Pancreas (tissue), 10 donors: ENCODE measurements at regions not wholly inside any gene's neighbourhood (a gene's known extent, or its start where the extent isn't known, plus 50 kb on each side); places are given as distances from the start of the nearest gene placed in this dataset.

Source experiments
- ATAC-seq, 4 donors: fragments of 200-7000 bp; cut with Tn5 transposase; one replicate each; pipeline versions ENCODE4 v1.8.0 to v1.9.1; 2020; ENCODE audit warnings: mild to moderate bottlenecking in 4 of 4, moderate library complexity in 4 of 4
- DNase-seq, 6 donors: peaks; one replicate each; pipeline ENCODE4 v3.0.0-alpha.2; 2020
- FAIRE-seq: peaks from 2 replicates; lab custom pipeline; 2012; peaks lifted over from hg19 to GRCh38; lab: Jason Lieb, UNC
- H3K27ac ChIP-seq, 4 donors: fragments of 200-600 bp; sonication (generic); 1 replicate in 3 of 4; 2 replicates in 1 of 4; pipeline versions ENCODE4 v1.5.0 to v1.8.0; 2020
- H3K27me3 ChIP-seq, 4 donors: fragments of 200-600 bp; one replicate each; pipeline ENCODE4 v1.8.0; 2021
- H3K36me3 ChIP-seq, 3 donors: fragments of 200-600 bp; sonication (generic) in 1 of 3; one replicate each; pipeline versions ENCODE4 v1.5.0 to v1.8.0; 2020 to 2021
- H3K4me1 ChIP-seq, 3 donors: fragments of 200-600 bp; one replicate each; pipeline ENCODE4 v1.8.0; 2021
- H3K4me3 ChIP-seq, 4 donors: fragments of 200-600 bp; sonication (generic) in 2 of 4; one replicate each; pipeline versions ENCODE4 v1.5.0 to v1.8.0; 2020 to 2021
- H3K9me3 ChIP-seq, 4 donors: fragments of 200-600 bp; one replicate each; pipeline ENCODE4 v1.8.0; 2021
- WGBS, 2 donors: extraction: QIAGEN DNeasy Blood & Tissue Kit; methylation state at CpG; one replicate each; pipeline ENCODE4 v1.1.7; 2013; 5-methylcytosine and 5-hydroxymethylcytosine counted together
- intact Hi-C, 3 donors: fragments of 100-400 bp; cut with DNase I; formaldehyde crosslinking; loops; one replicate each; pipeline versions ENCODE4 v1.11.1 to v1.14.2; 2022
- TF ChIP-seq, protein P1 (sequence below), 4 donors: fragments of 200-600 bp; sonication (generic) in 3 of 4; IDR thresholded peaks; one replicate each; pipeline versions ENCODE4 v1.5.0 to v1.8.0; 2021; ENCODE audit warnings: antibody characterized with exemption in 4 of 4
- donor health status: healthy with polysubstance abuse.
- donor health status: DM: no; HTN: no; CAD: no; lungs with moderate emphysema.
- donor health status: DM: no; HTN: no; CAD: no.
- donor health status: control.
- donor health status: control.
- donor health status: Bipolar disorder and iron deficiency.
- donor health status: DM: yes; HTN: yes; CAD: no.
- donor health status: DM: no; HTN: no; CAD: no.
- donor health status: DM: no; HTN: no; CAD: no.
- donor health status: DM: yes; HTN: yes; CAD: no.

DNA sequence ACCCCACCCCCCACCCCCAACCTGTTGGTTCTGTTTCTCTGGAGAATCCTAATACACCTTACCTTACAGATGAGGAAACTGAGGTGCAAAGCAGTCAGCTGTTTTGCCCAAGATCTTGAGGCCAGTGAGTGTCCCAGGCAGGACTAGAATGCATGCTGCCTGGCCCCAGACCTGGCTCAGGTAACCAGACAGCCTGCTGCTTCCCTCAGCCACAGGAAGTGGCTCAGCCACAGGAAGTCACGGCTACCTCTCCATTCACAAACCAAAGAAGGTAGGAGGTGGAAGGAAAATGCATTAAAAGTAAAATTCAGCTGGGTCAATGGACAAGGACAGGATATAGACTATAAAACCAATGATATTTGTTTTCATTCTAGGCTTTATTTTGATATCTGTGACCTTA, 517.6 kb downstream of the CD83 start:
- ATAC-seq (no peak), DNase-seq (no peak), FAIRE-seq (no peak)
- Histone ChIP-seq H3K9me3 (no peaks in the 10 kb centered on the region), H3K4me1 (no peaks in the 10 kb centered on the region), H3K27ac (no peak overlapping the region), H3K4me3 (no peak overlapping the region), H3K27me3 (no peaks in the 10 kb centered on the region), H3K36me3 (no peaks in the 10 kb centered on the region)
- TF ChIP-seq, protein P1, sequence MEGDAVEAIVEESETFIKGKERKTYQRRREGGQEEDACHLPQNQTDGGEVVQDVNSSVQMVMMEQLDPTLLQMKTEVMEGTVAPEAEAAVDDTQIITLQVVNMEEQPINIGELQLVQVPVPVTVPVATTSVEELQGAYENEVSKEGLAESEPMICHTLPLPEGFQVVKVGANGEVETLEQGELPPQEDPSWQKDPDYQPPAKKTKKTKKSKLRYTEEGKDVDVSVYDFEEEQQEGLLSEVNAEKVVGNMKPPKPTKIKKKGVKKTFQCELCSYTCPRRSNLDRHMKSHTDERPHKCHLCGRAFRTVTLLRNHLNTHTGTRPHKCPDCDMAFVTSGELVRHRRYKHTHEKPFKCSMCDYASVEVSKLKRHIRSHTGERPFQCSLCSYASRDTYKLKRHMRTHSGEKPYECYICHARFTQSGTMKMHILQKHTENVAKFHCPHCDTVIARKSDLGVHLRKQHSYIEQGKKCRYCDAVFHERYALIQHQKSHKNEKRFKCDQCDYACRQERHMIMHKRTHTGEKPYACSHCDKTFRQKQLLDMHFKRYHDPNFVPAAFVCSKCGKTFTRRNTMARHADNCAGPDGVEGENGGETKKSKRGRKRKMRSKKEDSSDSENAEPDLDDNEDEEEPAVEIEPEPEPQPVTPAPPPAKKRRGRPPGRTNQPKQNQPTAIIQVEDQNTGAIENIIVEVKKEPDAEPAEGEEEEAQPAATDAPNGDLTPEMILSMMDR (IDR thresholded peaks at IDR 0.05): no peak
- intact Hi-C loops: no loop called here
- 0 to 2% methylated on average over 1 of the region's 1 CpG for WGBS, 2 donors

DNA sequence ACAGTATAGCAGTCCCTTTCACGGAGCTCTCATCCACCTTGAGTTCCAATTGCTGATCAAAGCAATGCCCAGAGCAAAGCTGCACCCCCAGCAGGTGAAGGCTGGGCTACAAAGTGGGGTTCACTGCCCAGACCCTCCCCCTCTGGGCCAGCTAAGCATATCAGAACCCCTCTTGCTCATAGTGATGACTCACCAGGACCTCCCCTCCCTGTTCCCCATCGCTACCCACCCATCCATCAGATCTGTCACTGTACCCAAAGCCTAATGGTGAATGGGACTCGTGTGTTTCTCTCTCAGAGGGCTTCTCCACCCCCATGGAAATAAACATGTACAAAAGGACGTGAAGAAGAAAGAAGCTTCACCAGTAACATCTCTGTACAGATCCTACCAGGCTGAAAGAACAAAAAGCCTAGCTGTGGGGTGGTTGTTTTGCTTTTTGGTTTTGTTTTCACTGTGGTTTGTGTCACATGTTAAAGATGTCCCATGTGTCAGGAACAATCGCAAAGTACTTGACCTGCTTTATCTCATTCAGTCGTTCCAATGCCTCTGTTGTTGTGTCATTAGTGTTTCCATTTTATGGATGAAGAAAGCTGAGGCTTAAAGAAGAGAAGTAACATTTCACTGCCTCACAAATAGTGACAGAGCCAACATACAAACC, 518.5 kb downstream of the CD83 start:
- Histone ChIP-seq H3K27me3 (no peaks in the 10 kb centered on the region), H3K36me3 (no peaks in the 10 kb centered on the region), H3K4me1 (no peaks in the 10 kb centered on the region), H3K4me3 (no peak overlapping the region), H3K9me3 (no peaks in the 10 kb centered on the region), H3K27ac (no peak overlapping the region)
- DNase-seq: no peak
- TF ChIP-seq, protein P1 (IDR thresholded peaks at IDR 0.05): no peak
- intact Hi-C loops: no loop called here
- no peak for FAIRE-seq
- 59 to 62% methylated on average over 6 of the region's 6 CpGs for WGBS, 2 donors
- no peak for ATAC-seq

DNA sequence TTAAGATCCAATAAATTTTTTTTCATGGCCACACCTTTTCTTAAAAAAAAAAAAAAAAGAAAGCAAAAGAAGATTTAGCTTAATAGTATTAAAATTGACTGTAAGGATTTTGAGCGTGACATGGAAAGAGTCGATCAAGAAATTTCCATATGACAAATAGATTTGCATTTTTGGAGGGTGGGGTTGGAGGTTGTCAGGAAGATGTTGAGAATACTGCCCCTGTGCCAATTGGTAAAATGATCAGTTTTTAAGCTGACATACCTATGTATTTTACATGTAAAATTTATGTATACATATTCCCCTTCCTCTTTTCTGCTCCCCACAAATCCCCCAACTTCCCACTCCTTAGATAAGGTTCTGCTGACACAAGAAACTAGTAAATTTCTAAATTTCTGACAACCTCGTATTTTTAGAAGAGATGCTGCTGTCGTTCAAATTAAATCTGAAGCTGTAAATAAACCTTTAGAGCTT, 520.9 kb downstream of the CD83 start:
- WGBS, 2 donors: 45 to 47% methylated on average over 4 of the region's 4 CpGs
- no peaks in the 10 kb centered on the region for H3K4me1 ChIP-seq
- H3K27ac ChIP-seq: no peak overlapping the region

DNA sequence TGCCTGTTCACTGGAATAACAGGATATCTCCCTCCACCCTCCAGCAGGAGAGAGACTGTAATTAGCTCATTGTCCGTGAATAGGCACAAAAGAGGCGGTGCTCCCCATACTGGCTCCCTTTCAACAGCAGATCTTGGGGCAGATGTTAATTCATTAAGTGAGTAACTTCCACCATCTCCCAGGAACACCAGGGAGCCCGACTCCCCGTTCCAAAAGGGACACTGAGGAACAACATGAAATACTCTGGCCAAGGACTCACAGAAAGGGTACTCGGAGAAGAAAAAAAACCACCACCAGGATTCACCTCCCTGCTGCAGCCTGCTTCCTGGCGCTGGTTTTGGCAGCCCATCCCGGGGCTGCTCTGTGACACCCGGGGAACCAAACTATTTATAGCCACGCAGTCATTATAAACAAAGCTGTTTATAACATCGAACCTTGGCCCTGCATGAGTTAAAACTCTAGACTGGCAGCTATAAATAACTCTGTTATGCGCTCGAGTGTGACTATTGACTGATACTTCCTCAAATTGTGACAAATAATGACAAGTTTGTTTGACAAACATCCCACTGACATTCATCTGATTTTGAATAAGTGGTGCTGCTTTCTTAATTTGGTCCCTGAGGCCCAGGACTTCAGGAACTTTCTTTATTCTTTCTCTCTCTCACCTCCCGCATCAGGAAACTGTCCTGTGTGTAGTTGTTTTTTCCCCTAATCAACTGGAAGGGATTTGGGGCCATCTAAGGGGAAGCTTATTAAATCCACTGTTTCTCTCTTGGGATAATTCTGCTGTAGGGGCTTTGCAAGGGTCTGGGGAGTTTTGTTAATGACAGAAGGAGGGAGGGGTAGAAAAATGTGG, 521.6 kb downstream of the CD83 start:
- TF ChIP-seq, protein P1 (IDR thresholded peaks at IDR 0.05): no peak
- Histone ChIP-seq H3K4me1 (no peaks in the 10 kb centered on the region), H3K27ac (no peak overlapping the region), H3K27me3 (no peaks in the 10 kb centered on the region), H3K9me3 (no peaks in the 10 kb centered on the region), H3K4me3 (no peak overlapping the region), H3K36me3 (no peaks in the 10 kb centered on the region)
- 12% methylated on average over 13 of the region's 13 CpGs for WGBS, 2 donors
- no peak for FAIRE-seq
- no peak for DNase-seq
- intact Hi-C loops: no loop called here
- ATAC-seq: peak in 2 of 4 donors; percentile 43 to 50

More for the DNA sequence above, 520.9 kb downstream of the CD83 start:
- H3K27me3 ChIP-seq: no peaks in the 10 kb centered on the region
- FAIRE-seq (no peak), DNase-seq (no peak), ATAC-seq (no peak)
- TF ChIP-seq, protein P1 (IDR thresholded peaks at IDR 0.05): no peak
- H3K4me3 ChIP-seq: no peak overlapping the region
- intact Hi-C loops: no loop called here
- H3K9me3 ChIP-seq: no peaks in the 10 kb centered on the region
- H3K36me3 ChIP-seq: no peaks in the 10 kb centered on the region
